PC-3 (cell line): ENCODE measurements at regions not wholly inside any gene's neighbourhood (a gene's known extent, or its start where the extent isn't known, plus 50 kb on each side); places are given as distances from the start of the nearest gene placed in this dataset.

Experiments
- ATAC-seq: fragments of 200-7000 bp; cut with Tn5 transposase; 2 replicates; pipeline ENCODE4 v1.9.1; 2020; ENCODE audit warnings: mild to moderate bottlenecking, moderate library complexity
- BruUV-seq: library from RNA; stranded (reverse); fragments of 400-500 nt; replicated peaks from 2 replicates; lab custom pipeline; 2021; lab: Mats Ljungman, UMichigan
- CTCF ChIA-PET: fragments of 300-600 bp; sonication (Branson Sonifier 250); formaldehyde crosslinking; loops from one replicate; lab custom pipeline; 2022; ENCODE audit warnings: antibody characterized with exemption; lab: Charles Lee
- POLR2A ChIA-PET: fragments of 300-600 bp; sonication (Branson Sonifier 250); formaldehyde crosslinking; loops from one replicate; lab custom pipeline; 2022; ENCODE audit warnings: antibody characterized with exemption; ENCODE audit not compliant: unreplicated experiment; lab: Charles Lee
- DNase-seq: peaks from one replicate; pipeline ENCODE4 v3.0.0-alpha.2; 2015
- H2AFZ ChIP-seq: fragments of 300-600 bp; sonication (generic); 2 replicates; pipeline ENCODE4 v1.6.0; 2016; ENCODE audit warnings: antibody characterized with exemption, low read length
- H3F3A ChIP-seq: fragments of 300-600 bp; sonication (generic); one replicate; pipeline ENCODE4 v1.6.0; 2017; ENCODE audit warnings: antibody characterized with exemption, low read length, control low read depth, mild to moderate bottlenecking; ENCODE audit not compliant: unreplicated experiment
- H3K27ac ChIP-seq: fragments of 300-600 bp; sonication (generic); 2 replicates; pipeline ENCODE4 v1.5.1; 2016; ENCODE audit warnings: mild to moderate bottlenecking, low read length
- H3K27me3 ChIP-seq: fragments of 300-600 bp; sonication (generic); 2 replicates; pipeline ENCODE4 v1.6.1; 2016; ENCODE audit warnings: low read length, mixed read lengths
- H3K36me3 ChIP-seq: fragments of 300-600 bp; sonication (generic); 2 replicates; pipeline ENCODE4 v1.6.1; 2016; ENCODE audit warnings: low read depth, mixed run types, low read length, mixed read lengths
- H3K4me1 ChIP-seq: fragments of 300-600 bp; sonication (generic); 2 replicates; pipeline ENCODE4 v1.5.1; 2016; ENCODE audit warnings: low read length; ENCODE audit not compliant: insufficient read depth
- H3K4me2 ChIP-seq: fragments of 300-600 bp; sonication (generic); 2 replicates; pipeline ENCODE4 v1.6.0; 2016; ENCODE audit warnings: low read length
- H3K4me3 ChIP-seq: fragments of 300-600 bp; sonication (generic); 2 replicates; pipeline ENCODE4 v1.5.1; 2016; ENCODE audit warnings: mild to moderate bottlenecking, low read length, mixed read lengths
- H3K79me2 ChIP-seq: fragments of 300-600 bp; sonication (generic); 2 replicates; pipeline ENCODE4 v1.6.1; 2017; ENCODE audit warnings: low read length, mixed read lengths
- H3K9ac ChIP-seq: fragments of 300-600 bp; sonication (generic); 2 replicates; pipeline ENCODE4 v1.6.0; 2016; ENCODE audit warnings: mild to moderate bottlenecking, low read length
- H3K9me2 ChIP-seq: fragments of 300-600 bp; sonication (generic); replicated peaks from 2 replicates; pipeline ENCODE4 v1.6.1; 2016; ENCODE audit warnings: mixed run types, low read length, mixed read lengths
- H3K9me3 ChIP-seq: fragments of 300-600 bp; sonication (generic); 2 replicates; pipeline ENCODE4 v1.6.1; 2016; ENCODE audit warnings: low read length, mixed read lengths
- H4K20me1 ChIP-seq: fragments of 300-600 bp; sonication (generic); 2 replicates; pipeline ENCODE4 v1.6.1; 2016; ENCODE audit warnings: low read length, mixed read lengths
- CTCF ChIP-seq: fragments of 300-600 bp; sonication (generic); conservative IDR thresholded peaks from 2 replicates; pipeline ENCODE4 v1.5.1; 2017; ENCODE audit warnings: antibody characterized with exemption, low read depth, mild to moderate bottlenecking, low read length
- EZH2 ChIP-seq: fragments of 300-600 bp; sonication (generic); IDR thresholded peaks from one replicate; pipeline ENCODE4 v1.6.1; 2017; ENCODE audit warnings: antibody characterized with exemption, mild to moderate bottlenecking, low read length; ENCODE audit not compliant: unreplicated experiment
- EZH2phosphoT487 ChIP-seq: fragments of 300-600 bp; sonication (generic); IDR thresholded peaks from 2 replicates; pipeline ENCODE4 v1.6.1; 2018; ENCODE audit warnings: mild to moderate bottlenecking, antibody characterized with exemption, low read length, borderline replicate concordance
- intact Hi-C: fragments of 100-400 bp; cut with micrococcal nuclease; formaldehyde crosslinking; loops from 2 replicates; pipeline ENCODE4 v1.9.0; 2023

- Histone ChIP-seq H3K4me3 (no peak overlapping the region), H3K27me3 (no peaks in the 10 kb centered on the region), H3K27ac (no peak overlapping the region), H3F3A (no peaks in the 10 kb centered on the region), H3K9ac (no peak overlapping the region), H4K20me1 (no peaks in the 10 kb centered on the region), H3K4me1 (no peaks in the 10 kb centered on the region), H3K9me2 (no peaks in the 10 kb centered on the region), H3K9me3 (no peaks in the 10 kb centered on the region), H2AFZ (no peak overlapping the region), H3K79me2 (no peaks in the 10 kb centered on the region), H3K36me3 (no peaks in the 10 kb centered on the region), H3K4me2 (no peak overlapping the region)
- intact Hi-C loops = no loop called here
- no peak for TF ChIP-seq EZH2
- no peak for TF ChIP-seq CTCF
- TF ChIP-seq EZH2phosphoT487 = no peak
- DNase-seq = no peak
- no peak for ATAC-seq
- POLR2A ChIA-PET = no interaction called here
- CTCF ChIA-PET = no interaction called here
- BruUV-seq = no TSS peak
These were observed 514.2 kb upstream of the ACO1 start for GRCh38 chr9:31870276-31870675.

GRCh38 chr9:31873722-31874121 is 510.7 kb upstream of the ACO1 start:
- H3K9me3 ChIP-seq = no peaks in the 10 kb centered on the region
- no peak overlapping the region for H3K9ac ChIP-seq
- H3K27me3 ChIP-seq = no peaks in the 10 kb centered on the region
- TF ChIP-seq EZH2 = no peak
- no peak for TF ChIP-seq CTCF
- TF ChIP-seq EZH2phosphoT487 = no peak
- no peaks in the 10 kb centered on the region for H3K79me2 ChIP-seq
- no peak overlapping the region for H3K4me2 ChIP-seq
- no peaks in the 10 kb centered on the region for H3F3A ChIP-seq
- no peaks in the 10 kb centered on the region for H3K36me3 ChIP-seq
- ATAC-seq (no peak), DNase-seq (no peak)
- H3K4me1 ChIP-seq = no peaks in the 10 kb centered on the region
- H3K9me2 ChIP-seq = no peaks in the 10 kb centered on the region
- no peak overlapping the region for H2AFZ ChIP-seq
- POLR2A ChIA-PET = no interaction called here
- H4K20me1 ChIP-seq = no peaks in the 10 kb centered on the region
- H3K27ac ChIP-seq = no peak overlapping the region
- CTCF ChIA-PET = no interaction called here
- no TSS peak for BruUV-seq
- intact Hi-C loops = no loop called here
- H3K4me3 ChIP-seq = no peak overlapping the region

GRCh38 chr9:31894008-31894407 is 490.4 kb upstream of the ACO1 start:
- no peaks in the 10 kb centered on the region for H3K4me1 ChIP-seq
- no peak overlapping the region for H3K27ac ChIP-seq
- no peaks in the 10 kb centered on the region for H3K27me3 ChIP-seq
- ChIA-PET POLR2A (no interaction called here), CTCF (no interaction called here)
- no peak for ATAC-seq
- H2AFZ ChIP-seq = no peak overlapping the region
- no peaks in the 10 kb centered on the region for H3K9me2 ChIP-seq
- TF ChIP-seq EZH2phosphoT487 = no peak
- no peak for TF ChIP-seq EZH2
- no peak for TF ChIP-seq CTCF
- BruUV-seq = no TSS peak
- H3K4me3 ChIP-seq = no peak overlapping the region
- H3K4me2 ChIP-seq = no peak overlapping the region
- intact Hi-C loops = no loop called here
- H3F3A ChIP-seq = no peaks in the 10 kb centered on the region
- no peaks in the 10 kb centered on the region for H3K79me2 ChIP-seq
- no peaks in the 10 kb centered on the region for H3K9me3 ChIP-seq
- H3K36me3 ChIP-seq = no peaks in the 10 kb centered on the region
- H4K20me1 ChIP-seq = no peaks in the 10 kb centered on the region
- DNase-seq = no peak
- H3K9ac ChIP-seq = no peak overlapping the region
